Small intestine (tissue), 7 donors: ENCODE measurements at regions not wholly inside any gene's neighbourhood (a gene's known extent, or its start where the extent isn't known, plus 50 kb on each side); places are given as distances from the start of the nearest gene placed in this dataset.
"Not testable (repeated sequence)": the region's sequence is repeated elsewhere in the genome, so short reads cannot be mapped to it uniquely, and the experiment has no call there.

Source experiments
- DNase-seq, 2 donors: peaks; one replicate each; pipeline versions ENCODE4 v3.0.0 to v3.0.0-alpha.2; 2013
- FAIRE-seq: peaks from 2 replicates; lab custom pipeline; 2012; peaks lifted over from hg19 to GRCh38; lab: Jason Lieb, UNC
- H3K27ac ChIP-seq, 3 donors: one replicate each; pipeline ENCODE4 v1.5.1; 2013; ENCODE audit warnings: low read length in 2 of 3, mild to moderate bottlenecking in 2 of 3, control low read depth in 1 of 3, inconsistent platforms in 1 of 3, low read depth in 1 of 3, moderate library complexity in 1 of 3
- H3K27me3 ChIP-seq, 3 donors: one replicate each; pipeline ENCODE4 v1.6.1; 2013; ENCODE audit warnings: low read length in 3 of 3, inconsistent platforms in 1 of 3; ENCODE audit not compliant: control insufficient read depth in 3 of 3, insufficient read depth in 3 of 3
- H3K36me3 ChIP-seq, 3 donors: one replicate each; pipeline ENCODE4 v1.6.1; 2013; ENCODE audit warnings: low read length in 3 of 3, inconsistent platforms in 1 of 3, low read depth in 1 of 3, mild to moderate bottlenecking in 1 of 3, moderate library complexity in 1 of 3; ENCODE audit not compliant: control insufficient read depth in 3 of 3, insufficient read depth in 2 of 3
- H3K4me1 ChIP-seq, 3 donors: one replicate each; pipeline ENCODE4 v1.6.1; 2013; ENCODE audit warnings: low read length in 2 of 3, inconsistent platforms in 1 of 3, low read depth in 1 of 3, mild to moderate bottlenecking in 1 of 3, moderate library complexity in 1 of 3; ENCODE audit not compliant: control insufficient read depth in 3 of 3, insufficient read depth in 2 of 3
- H3K4me3 ChIP-seq, 3 donors: one replicate each; pipeline ENCODE4 v1.5.1; 2013; ENCODE audit warnings: low read length in 3 of 3, control low read depth in 1 of 3, inconsistent platforms in 1 of 3, low read depth in 1 of 3, mild to moderate bottlenecking in 1 of 3, moderate library complexity in 1 of 3
- H3K9me3 ChIP-seq, 2 donors: one replicate each; pipeline ENCODE4 v1.6.1; 2013; ENCODE audit warnings: low read depth in 1 of 2, low read length in 1 of 2; ENCODE audit not compliant: control insufficient read depth in 2 of 2, insufficient read depth in 1 of 2
- WGBS, 3 donors: extraction: QIAGEN DNeasy Blood & Tissue Kit; methylation state at CpG; one replicate each; pipeline ENCODE4 v1.1.7; 2013; 5-methylcytosine and 5-hydroxymethylcytosine counted together
- donor health status: healthy with polysubstance abuse.
- donor health status: control.
- donor health status: control.
- donor health status: Bipolar disorder and iron deficiency.
- donor health status: healthy.

DNA sequence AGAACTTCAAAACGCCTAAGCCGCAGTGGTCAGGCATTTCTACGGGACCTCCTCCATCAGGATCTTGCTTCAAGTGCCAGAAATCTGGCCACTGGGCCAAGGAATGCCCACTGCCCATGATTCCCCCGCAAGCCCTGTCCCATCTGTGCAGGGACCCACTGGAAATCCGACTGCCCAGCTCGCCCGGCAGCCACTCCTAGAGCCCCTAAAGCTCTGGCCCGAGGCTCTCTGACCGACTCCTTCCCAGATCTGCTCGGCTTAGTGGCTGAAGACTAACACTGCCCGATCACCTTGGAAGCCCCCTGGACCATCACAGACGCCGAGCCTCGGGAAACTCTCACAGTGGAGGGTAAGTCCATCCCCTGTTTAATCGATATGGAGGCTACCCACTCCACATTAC, 1113.0 kb upstream of the TMEM132C start:
- FAIRE-seq (no peak), DNase-seq (no peak)
- Histone ChIP-seq H3K27me3 (no peaks in the 10 kb centered on the region), H3K27ac (no peak overlapping the region), H3K9me3 (no peaks in the 10 kb centered on the region), H3K4me3 (no peak overlapping the region), H3K36me3 (no peaks in the 10 kb centered on the region), H3K4me1 (no peaks in the 10 kb centered on the region)
- WGBS, 3 donors = 88 to 94% (median 90%) methylated on average over 15 of the region's 15 CpGs

- not testable (repeated sequence) for FAIRE-seq
These were observed 1112.1 kb upstream of the TMEM132C start for GRCh38 chr12:127154830-127155229.

DNA sequence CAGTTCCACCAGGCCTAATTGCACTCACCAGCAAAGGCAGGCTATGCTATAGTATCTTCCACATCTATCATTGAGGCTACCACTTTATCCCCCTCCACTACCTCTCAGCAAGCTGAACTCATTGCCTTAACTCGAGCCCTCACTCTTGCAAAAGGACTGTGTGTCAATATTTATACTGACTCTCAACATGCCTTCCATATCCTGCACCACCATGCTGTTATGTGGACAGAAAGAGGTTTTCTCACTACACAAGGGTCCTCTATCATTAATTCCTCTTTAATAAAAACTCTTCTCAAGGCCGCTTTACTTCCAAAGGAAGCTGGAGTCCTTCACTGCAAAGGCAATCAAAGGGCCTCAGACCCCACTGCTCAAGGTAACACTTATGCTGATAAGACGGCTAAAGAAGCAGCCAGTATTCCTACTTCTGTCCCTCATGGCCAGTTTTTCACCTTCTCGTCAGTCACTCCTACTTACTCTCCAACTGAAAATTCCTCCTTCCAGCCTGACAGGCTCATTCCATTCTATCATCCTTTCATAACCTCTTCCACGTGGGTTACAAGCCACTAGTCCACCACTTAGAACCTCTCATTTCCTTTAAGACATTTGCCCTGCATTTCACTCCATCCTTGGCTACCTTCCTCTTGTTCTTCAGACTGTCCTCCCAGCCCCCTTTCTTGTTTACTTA, 1110.9 kb upstream of the TMEM132C start:
- not testable (repeated sequence) for FAIRE-seq, H3K4me1 ChIP-seq

More at GRCh38 chr12:127154830-127155229, 1112.1 kb upstream of the TMEM132C start:
- not testable (repeated sequence) for H3K27me3 ChIP-seq, H3K36me3 ChIP-seq, H3K4me3 ChIP-seq, H3K4me1 ChIP-seq, DNase-seq, H3K9me3 ChIP-seq, H3K27ac ChIP-seq
- WGBS, 3 donors = 92 to 100% (median 100%) methylated on average over 1 of the region's 1 CpG

DNA sequence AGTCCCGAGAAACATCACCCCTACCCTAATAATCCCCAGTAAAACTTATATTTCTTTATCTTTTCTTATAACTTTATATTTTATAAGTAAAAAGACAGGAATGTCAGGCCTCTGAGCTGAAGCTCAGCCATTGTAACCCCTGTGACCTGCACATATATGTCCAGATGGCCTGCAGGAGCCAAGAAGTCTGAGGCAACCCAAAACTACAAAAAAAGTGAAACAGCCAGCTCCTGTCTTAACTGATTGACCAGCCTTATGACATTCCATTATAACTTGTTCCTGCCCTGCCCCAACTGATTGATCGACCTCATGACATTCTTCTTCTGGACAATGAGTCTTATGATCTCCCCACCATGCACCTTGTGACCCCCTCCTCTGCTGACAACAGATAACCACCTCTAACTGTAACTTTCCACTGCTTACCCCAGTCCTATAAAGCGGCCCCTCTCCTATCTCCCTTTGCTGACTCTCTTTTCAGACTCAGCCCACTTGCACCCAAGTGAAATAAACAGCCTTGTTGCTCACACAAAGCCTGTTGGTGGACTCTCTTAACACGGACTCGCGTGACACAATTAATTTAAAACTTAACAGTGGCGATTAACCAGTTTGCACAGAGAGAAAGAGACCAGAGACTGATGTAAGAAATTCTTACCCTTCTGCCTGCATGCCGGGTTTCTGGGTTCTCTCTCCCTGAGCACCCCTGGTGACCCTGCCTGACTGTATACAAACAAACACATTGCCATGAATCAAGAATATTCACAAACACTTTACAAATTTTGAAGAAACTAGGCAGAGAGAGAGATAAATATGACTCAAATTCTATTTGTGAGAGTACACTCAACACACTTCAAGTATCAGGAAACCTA, 1109.2 kb upstream of the TMEM132C start:
- not testable (repeated sequence) for H3K4me1 ChIP-seq, FAIRE-seq, H3K27me3 ChIP-seq, H3K27ac ChIP-seq, H3K4me3 ChIP-seq, H3K9me3 ChIP-seq, DNase-seq, H3K36me3 ChIP-seq
- 81 to 85% (median 82%) methylated on average over 8 of the region's 8 CpGs for WGBS, 3 donors

More for the DNA sequence above, 1110.9 kb upstream of the TMEM132C start:
- 77 to 87% (median 80%) methylated on average over 5 of the region's 5 CpGs for WGBS, 3 donors
- not testable (repeated sequence) for H3K4me3 ChIP-seq, H3K27me3 ChIP-seq, DNase-seq, H3K36me3 ChIP-seq, H3K9me3 ChIP-seq, H3K27ac ChIP-seq

DNA sequence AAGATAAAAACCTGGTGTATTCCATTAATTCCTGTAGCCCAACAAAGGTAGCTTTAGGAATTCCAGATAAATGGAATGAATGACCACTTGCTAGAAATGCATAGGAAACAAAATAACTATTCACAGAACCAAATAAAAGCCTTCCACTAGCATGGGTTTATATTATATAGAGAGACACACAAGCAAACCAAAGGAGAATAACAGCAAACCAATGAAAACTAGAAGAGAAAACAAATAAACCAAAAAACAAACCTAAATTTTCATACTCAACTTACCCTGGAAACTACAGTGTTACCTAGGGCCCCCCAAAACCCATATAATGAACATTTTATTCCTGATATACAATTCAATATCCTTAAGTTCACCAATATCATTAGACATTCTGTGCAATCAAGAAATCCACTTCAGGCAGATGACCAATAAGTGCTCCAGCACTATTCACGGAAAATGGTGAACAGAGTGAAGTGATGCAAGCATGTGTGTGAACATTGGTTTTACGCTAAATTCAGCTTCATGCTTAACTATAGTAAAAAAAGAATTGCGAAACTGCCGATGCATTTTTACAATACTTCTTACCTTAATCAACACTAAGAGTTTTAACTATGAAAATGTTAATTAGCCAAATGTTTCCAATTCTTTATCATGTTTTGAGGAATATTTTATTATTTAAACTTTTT, 1108.4 kb upstream of the TMEM132C start:
- no peak overlapping the region for H3K4me3 ChIP-seq
- H3K4me1 ChIP-seq = no peaks in the 10 kb centered on the region
- DNase-seq (no peak), FAIRE-seq (no peak)
- WGBS, 3 donors = 92 to 94% (median 93%) methylated on average over 4 of the region's 4 CpGs
- no peaks in the 10 kb centered on the region for H3K36me3 ChIP-seq
- H3K27ac ChIP-seq = no peak overlapping the region
- H3K9me3 ChIP-seq = no peaks in the 10 kb centered on the region
- H3K27me3 ChIP-seq = no peaks in the 10 kb centered on the region

DNA sequence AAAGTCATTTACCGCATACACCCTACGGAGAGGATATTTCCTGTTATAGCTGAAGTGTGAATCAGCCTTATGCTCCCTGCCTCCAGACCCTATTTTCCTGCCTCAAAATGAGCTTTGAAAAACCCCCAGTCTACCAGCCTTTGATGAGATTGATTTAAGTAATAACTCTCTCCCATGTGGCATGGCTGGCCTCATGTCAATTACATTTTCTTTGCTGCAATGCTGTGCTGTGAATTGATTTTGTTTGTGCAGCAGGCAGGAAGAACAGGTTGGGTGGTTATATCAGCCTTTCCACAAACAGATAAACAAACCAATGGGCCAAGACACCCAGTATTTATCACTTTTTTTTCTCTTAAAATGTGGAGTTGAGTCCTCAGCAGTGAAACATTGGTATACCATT, 1105.5 kb upstream of the TMEM132C start:
- no peak for FAIRE-seq
- 86 to 94% (median 89%) methylated on average over 2 of the region's 2 CpGs for WGBS, 3 donors
- Histone ChIP-seq H3K36me3 (no peaks in the 10 kb centered on the region), H3K9me3 (no peaks in the 10 kb centered on the region), H3K4me1 (no peaks in the 10 kb centered on the region), H3K4me3 (no peak overlapping the region), H3K27me3 (no peaks in the 10 kb centered on the region), H3K27ac (no peak overlapping the region)
- no peak for DNase-seq

DNA sequence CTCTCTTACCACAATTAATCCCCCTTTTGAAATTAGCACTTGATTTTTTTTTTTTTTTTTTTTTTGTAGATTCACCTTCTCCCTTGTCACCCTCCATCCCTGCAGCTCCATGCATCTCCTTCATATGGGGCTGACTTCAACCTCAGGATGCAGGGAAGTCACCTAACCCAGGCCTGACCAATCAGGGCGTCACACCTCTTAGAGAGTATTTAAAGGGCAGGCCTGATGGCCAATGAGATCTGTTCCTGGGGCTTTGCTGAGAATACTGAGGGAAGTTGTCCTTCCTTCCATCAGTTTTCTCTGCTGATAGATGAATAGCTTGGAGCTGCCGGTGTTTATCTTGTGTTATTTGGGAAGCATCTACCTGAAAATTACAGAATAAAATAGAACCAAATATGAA, 1104.7 kb upstream of the TMEM132C start:
- Histone ChIP-seq H3K27me3 (no peaks in the 10 kb centered on the region), H3K27ac (no peak overlapping the region), H3K4me1 (no peaks in the 10 kb centered on the region), H3K4me3 (no peak overlapping the region), H3K9me3 (no peaks in the 10 kb centered on the region), H3K36me3 (no peaks in the 10 kb centered on the region)
- FAIRE-seq (no peak), DNase-seq (no peak)
- WGBS, 3 donors = 80 to 89% (median 86%) methylated on average over 2 of the region's 2 CpGs

- no peaks in the 10 kb centered on the region for H3K4me1 ChIP-seq
- DNase-seq (no peak), FAIRE-seq (no peak)
- no peak overlapping the region for H3K4me3 ChIP-seq
- no peak overlapping the region for H3K27ac ChIP-seq
- WGBS, 3 donors = 15 to 24% (median 19%) methylated on average over 1 of the region's 1 CpG
- no peaks in the 10 kb centered on the region for H3K36me3 ChIP-seq
- H3K27me3 ChIP-seq = no peaks in the 10 kb centered on the region
- H3K9me3 ChIP-seq = no peaks in the 10 kb centered on the region
These were observed 1104.1 kb upstream of the TMEM132C start for GRCh38 chr12:127162902-127163301.
